ENCODE measurements at regions not wholly inside any gene's neighbourhood (a gene's known extent, or its start where the extent isn't known, plus 50 kb on each side); places are given as distances from the start of the nearest gene placed in this dataset.

DNA sequence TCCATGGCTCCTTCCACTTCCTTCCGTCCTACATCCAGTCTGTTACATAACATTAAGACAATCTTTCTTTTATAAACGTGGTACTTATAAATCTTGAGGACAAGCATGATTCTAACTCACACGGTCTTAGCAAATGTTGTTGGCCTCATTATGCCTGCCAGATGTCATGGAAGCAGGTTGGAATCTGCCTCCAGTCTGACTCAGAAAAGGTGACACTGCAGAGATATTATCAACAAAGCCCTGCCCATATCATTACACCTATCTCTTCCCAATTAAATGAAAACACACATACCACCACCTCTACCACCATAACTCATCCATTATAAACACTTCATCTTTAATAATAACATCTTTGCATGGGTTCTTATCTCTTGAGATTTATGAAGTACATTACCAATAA is 334.7 kb upstream of the CHAC2 start:
- H4K20me1 ChIP-seq (ENCODE audit: insufficient read depth) = no peaks in the 10 kb centered on the region
- no peaks in the 10 kb centered on the region; the same call in 1 of the 2 replicates for H3K9me3 ChIP-seq (ENCODE audit: insufficient read depth, low read depth)
- TF ChIP-seq, protein P1, sequence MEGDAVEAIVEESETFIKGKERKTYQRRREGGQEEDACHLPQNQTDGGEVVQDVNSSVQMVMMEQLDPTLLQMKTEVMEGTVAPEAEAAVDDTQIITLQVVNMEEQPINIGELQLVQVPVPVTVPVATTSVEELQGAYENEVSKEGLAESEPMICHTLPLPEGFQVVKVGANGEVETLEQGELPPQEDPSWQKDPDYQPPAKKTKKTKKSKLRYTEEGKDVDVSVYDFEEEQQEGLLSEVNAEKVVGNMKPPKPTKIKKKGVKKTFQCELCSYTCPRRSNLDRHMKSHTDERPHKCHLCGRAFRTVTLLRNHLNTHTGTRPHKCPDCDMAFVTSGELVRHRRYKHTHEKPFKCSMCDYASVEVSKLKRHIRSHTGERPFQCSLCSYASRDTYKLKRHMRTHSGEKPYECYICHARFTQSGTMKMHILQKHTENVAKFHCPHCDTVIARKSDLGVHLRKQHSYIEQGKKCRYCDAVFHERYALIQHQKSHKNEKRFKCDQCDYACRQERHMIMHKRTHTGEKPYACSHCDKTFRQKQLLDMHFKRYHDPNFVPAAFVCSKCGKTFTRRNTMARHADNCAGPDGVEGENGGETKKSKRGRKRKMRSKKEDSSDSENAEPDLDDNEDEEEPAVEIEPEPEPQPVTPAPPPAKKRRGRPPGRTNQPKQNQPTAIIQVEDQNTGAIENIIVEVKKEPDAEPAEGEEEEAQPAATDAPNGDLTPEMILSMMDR (conservative IDR thresholded peaks at IDR 0.05) = no peak
- TF ChIP-seq EZH2 (IDR thresholded peaks at IDR 0.05; ENCODE audit: low read depth) = no peak
- no peaks in the 10 kb centered on the region for H3F3A ChIP-seq (ENCODE audit: insufficient read depth, low read depth)
- H3K27ac ChIP-seq = no peak overlapping the region
- no peak for DNase-seq
- H3K79me2 ChIP-seq (ENCODE audit: low read depth) = no peaks in the 10 kb centered on the region
- no peaks in the 10 kb centered on the region for H3K27me3 ChIP-seq (ENCODE audit: insufficient read depth, low read depth)
- no peaks in the 10 kb centered on the region for H3K36me3 ChIP-seq (ENCODE audit: low read depth)
- H3K4me2 ChIP-seq = no peak overlapping the region
- H3K9me2 ChIP-seq (ENCODE audit: insufficient read depth) = no peaks in the 10 kb centered on the region
- H3K4me1 ChIP-seq (replicated peaks; ENCODE audit: insufficient read depth) = peaks cover 6% of the 10 kb centered on the region; the same call in 1 of the 2 replicates
- BruUV-seq (replicated peaks) = no TSS peak
- H3K4me3 ChIP-seq = no peak overlapping the region
- POLR2A ChIA-PET (ENCODE audit: unreplicated experiment) = no interaction called here
- CTCF ChIA-PET = no interaction called here
- intact Hi-C loops (cut with micrococcal nuclease; ENCODE audit: unreplicated experiment) = no loop called here
- no peak overlapping the region for H2AFZ ChIP-seq

DNA sequence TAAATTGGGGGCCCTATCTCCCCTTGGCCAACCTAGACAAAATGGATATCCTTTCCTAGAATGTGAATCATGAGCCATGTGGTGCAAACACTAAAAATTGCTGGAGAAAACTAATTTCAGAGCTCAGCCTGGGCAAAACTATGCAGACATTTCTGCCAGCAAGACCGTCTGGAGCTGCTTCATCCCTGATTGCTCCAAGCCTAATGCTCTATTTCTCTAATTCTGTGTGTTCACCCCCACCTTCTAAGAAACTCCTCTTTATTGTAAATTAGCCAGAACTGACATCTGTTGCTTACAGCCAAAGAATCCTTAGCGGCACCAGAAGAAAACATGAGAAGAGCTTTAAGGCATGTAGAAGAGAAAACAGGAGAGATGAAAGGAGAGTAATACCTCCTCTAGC is 337.7 kb upstream of the CHAC2 start:
- no peak for DNase-seq
- H3K27me3 ChIP-seq (ENCODE audit: insufficient read depth, low read depth) = no peaks in the 10 kb centered on the region
- ChIA-PET POLR2A (ENCODE audit: unreplicated experiment) (interaction anchor here (0.6 kb wide), 1 partner anchor 103 kb away, joined by 4 read pairs; no protein-coding TSS in a partner anchor), CTCF (no interaction called here)
- H3K4me3 ChIP-seq = no peak overlapping the region
- intact Hi-C loops (cut with micrococcal nuclease; ENCODE audit: unreplicated experiment) = no loop called here
- no peaks in the 10 kb centered on the region for H3K4me1 ChIP-seq (replicated peaks; ENCODE audit: insufficient read depth)
- H4K20me1 ChIP-seq (ENCODE audit: insufficient read depth) = no peaks in the 10 kb centered on the region
- BruUV-seq (replicated peaks) = no TSS peak
- H2AFZ ChIP-seq = no peak overlapping the region; the same call in 1 of the 2 replicates
- H3K27ac ChIP-seq = no peak overlapping the region
- H3K79me2 ChIP-seq (ENCODE audit: low read depth) = no peaks in the 10 kb centered on the region
- no peaks in the 10 kb centered on the region for H3K36me3 ChIP-seq (ENCODE audit: low read depth)
- H3F3A ChIP-seq (ENCODE audit: insufficient read depth, low read depth) = no peaks in the 10 kb centered on the region
- TF ChIP-seq, protein P1 (conservative IDR thresholded peaks at IDR 0.05) = no peak
- TF ChIP-seq EZH2 (IDR thresholded peaks at IDR 0.05; ENCODE audit: low read depth) = no peak
- H3K9me3 ChIP-seq (ENCODE audit: insufficient read depth, low read depth) = no peaks in the 10 kb centered on the region
- H3K9me2 ChIP-seq (ENCODE audit: insufficient read depth) = no peaks in the 10 kb centered on the region
- no peak overlapping the region for H3K4me2 ChIP-seq

DNA sequence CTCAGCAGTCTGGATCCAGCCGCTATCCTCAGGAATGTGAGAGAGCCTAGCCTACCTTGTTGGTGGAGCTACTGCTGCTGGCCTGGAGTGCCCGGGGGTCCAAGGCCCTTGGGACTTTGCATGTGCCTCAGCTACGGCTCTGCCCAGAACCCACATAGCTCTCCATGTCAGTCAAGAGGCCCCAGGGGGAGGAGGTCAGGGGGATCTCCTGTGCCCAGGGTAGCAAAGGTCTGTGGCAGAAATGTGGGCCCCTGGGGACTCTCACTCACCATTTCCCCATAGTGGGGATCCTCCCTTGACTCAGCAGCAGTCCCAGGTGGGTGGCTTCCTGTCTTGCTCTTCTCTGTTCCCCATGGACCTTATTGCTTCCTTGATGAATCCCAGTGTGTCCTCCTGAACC is 342.7 kb upstream of the CHAC2 start:
- H3K9me2 ChIP-seq (ENCODE audit: insufficient read depth) = no peaks in the 10 kb centered on the region
- no peaks in the 10 kb centered on the region for H3K4me1 ChIP-seq (replicated peaks; ENCODE audit: insufficient read depth)
- CTCF ChIA-PET = no interaction called here
- no peak overlapping the region for H2AFZ ChIP-seq
- TF ChIP-seq, protein P1 (conservative IDR thresholded peaks at IDR 0.05) = no peak
- no peak for TF ChIP-seq EZH2 (IDR thresholded peaks at IDR 0.05; ENCODE audit: low read depth)
- no peaks in the 10 kb centered on the region for H3K27me3 ChIP-seq (ENCODE audit: insufficient read depth, low read depth)
- no peaks in the 10 kb centered on the region for H3K36me3 ChIP-seq (ENCODE audit: low read depth)
- no peak overlapping the region for H3K27ac ChIP-seq
- peaks cover 12% of the 10 kb centered on the region for H3K9me3 ChIP-seq (ENCODE audit: insufficient read depth, low read depth)
- no TSS peak for BruUV-seq (replicated peaks)
- POLR2A ChIA-PET (ENCODE audit: unreplicated experiment) = no interaction called here
- DNase-seq = no peak
- intact Hi-C loops (cut with micrococcal nuclease; ENCODE audit: unreplicated experiment) = no loop called here
- H3F3A ChIP-seq (ENCODE audit: insufficient read depth, low read depth) = no peaks in the 10 kb centered on the region
- no peaks in the 10 kb centered on the region for H4K20me1 ChIP-seq (ENCODE audit: insufficient read depth)
- H3K4me2 ChIP-seq = no peak overlapping the region
- H3K79me2 ChIP-seq (ENCODE audit: low read depth) = no peaks in the 10 kb centered on the region
- no peak overlapping the region for H3K4me3 ChIP-seq

All from PC-9 (cell line).